SJSA1 (cell line): ENCODE measurements at regions not wholly inside any gene's neighbourhood (a gene's known extent, or its start where the extent isn't known, plus 50 kb on each side); places are given as distances from the start of the nearest gene placed in this dataset.
A peak's percentile ranks its signal among the peaks of the same experiment; 100 is the strongest.

Experiments
- DNase-seq, 2 experiments: peaks; one replicate each; pipeline ENCODE4 v3.0.0-alpha.2; 2015 to 2020; ENCODE audit warnings: low spot score in 2 of 2, low read depth in 1 of 2
- H3K27ac ChIP-seq: fragments of 250-450 bp; sonication (Bioruptor Pico); 2 replicates; pipeline ENCODE4 v1.5.1; 2020; ENCODE audit warnings: mild to moderate bottlenecking, moderate library complexity
- H3K27me3 ChIP-seq: fragments of 250-450 bp; sonication (Bioruptor Pico); replicated peaks from 2 replicates; pipeline ENCODE4 v1.5.1; 2020; ENCODE audit warnings: mild to moderate bottlenecking, moderate library complexity
- H3K36me3 ChIP-seq: fragments of 250-450 bp; sonication (Bioruptor Pico); 2 replicates; pipeline ENCODE4 v1.5.1; 2020; ENCODE audit warnings: mild to moderate bottlenecking
- H3K4me1 ChIP-seq: fragments of 250-450 bp; sonication (Bioruptor Pico); replicated peaks from 2 replicates; pipeline ENCODE4 v1.6.1; 2021; ENCODE audit warnings: mild to moderate bottlenecking
- H3K4me3 ChIP-seq: fragments of 250-450 bp; sonication (Bioruptor Pico); 2 replicates; pipeline ENCODE4 v1.5.1; 2020; ENCODE audit warnings: mild to moderate bottlenecking
- H3K9me3 ChIP-seq: fragments of 250-450 bp; sonication (Bioruptor Pico); replicated peaks from 2 replicates; pipeline ENCODE4 v1.5.1; 2020; ENCODE audit warnings: mild to moderate bottlenecking

DNA sequence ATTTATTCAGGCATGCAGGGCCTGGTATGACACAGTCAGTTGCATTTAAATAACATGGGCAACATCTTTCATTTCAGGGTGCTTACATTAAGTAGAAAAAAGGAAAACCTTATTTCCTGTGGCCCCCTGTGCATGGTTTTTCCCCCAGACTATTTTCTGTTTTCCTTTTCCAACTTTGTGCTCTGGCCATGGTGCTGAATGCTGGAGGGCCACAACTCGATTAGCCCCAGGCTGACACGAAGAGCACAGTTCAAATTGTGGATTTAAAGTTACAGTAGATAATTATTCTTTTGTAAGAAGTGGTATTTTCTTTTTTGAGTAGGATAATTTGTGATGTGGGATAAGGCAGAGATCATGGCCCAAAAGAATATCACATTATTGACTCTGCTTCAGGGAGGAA, 332.0 kb downstream of the HAO1 start:
- no peak for DNase-seq
- Histone ChIP-seq H3K27me3 (no peaks in the 10 kb centered on the region), H3K36me3 (no peaks in the 10 kb centered on the region), H3K9me3 (no peaks in the 10 kb centered on the region), H3K27ac (no peak overlapping the region), H3K4me1 (no peaks in the 10 kb centered on the region), H3K4me3 (no peak overlapping the region)

DNA sequence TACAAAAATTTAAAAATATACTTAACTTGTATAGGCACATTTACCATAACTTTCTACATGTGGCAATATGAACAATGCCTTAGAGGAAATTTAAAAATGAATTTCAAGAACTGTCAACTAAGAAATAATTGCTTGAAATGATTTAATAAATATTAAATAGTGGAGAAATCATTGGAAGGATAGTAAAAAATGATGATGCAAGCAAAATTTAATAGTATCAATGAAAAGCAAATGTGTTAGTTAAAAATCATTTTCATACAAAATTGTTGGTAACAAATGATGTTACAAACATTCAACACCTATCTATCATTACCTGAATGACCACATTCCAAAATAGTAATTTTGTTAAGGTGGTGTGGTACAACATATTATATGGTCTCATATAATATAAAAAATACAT, 331.0 kb downstream of the HAO1 start:
- Histone ChIP-seq H3K27me3 (no peaks in the 10 kb centered on the region), H3K36me3 (no peaks in the 10 kb centered on the region), H3K4me3 (no peak overlapping the region), H3K9me3 (no peaks in the 10 kb centered on the region), H3K4me1 (no peaks in the 10 kb centered on the region), H3K27ac (no peak overlapping the region)
- DNase-seq, result no peak

DNA sequence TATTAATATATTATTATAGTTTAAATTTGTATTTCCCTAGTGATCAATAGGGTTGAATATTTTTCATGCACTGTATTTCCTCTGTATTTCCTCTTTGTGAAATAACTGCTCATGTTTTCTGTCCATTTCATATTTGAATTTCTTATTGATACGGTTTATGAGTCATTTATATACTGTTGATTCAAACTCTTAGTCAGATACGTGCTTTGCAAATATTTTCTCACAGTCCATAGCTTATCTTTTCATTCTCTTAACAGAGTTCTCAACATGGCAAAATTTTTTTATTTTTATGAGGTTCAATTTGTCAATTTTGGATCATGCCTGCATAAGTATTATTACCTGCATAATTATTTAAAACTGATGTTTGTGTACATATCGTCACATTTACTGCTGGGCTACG, 329.6 kb downstream of the HAO1 start:
- Histone ChIP-seq H3K36me3 (no peaks in the 10 kb centered on the region), H3K4me3 (no peak overlapping the region), H3K27me3 (no peaks in the 10 kb centered on the region), H3K9me3 (no peaks in the 10 kb centered on the region), H3K27ac (no peak overlapping the region), H3K4me1 (no peaks in the 10 kb centered on the region)
- no peak for DNase-seq

DNA sequence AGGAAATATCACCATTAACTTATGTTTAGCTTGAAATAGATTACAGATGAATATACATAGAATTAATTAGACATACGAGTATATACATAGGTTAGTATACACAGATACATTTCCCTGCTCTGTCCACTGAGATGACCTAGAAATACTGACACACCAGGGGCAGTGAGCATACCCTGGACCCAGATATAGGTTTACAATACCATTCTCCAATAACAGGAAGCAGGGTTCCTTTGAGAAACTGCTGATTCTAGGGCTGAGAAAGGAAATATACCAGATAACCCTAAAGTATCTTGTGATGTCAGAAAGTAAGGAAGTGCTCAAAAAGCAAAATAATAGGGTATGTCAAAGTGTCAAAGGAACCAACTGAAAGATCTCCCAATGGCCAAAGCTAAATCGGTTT, 322.5 kb downstream of the HAO1 start:
- no peak overlapping the region for H3K4me3 ChIP-seq
- no peaks in the 10 kb centered on the region for H3K4me1 ChIP-seq
- no peak overlapping the region for H3K27ac ChIP-seq
- no peak for DNase-seq
- H3K36me3 ChIP-seq, result no peaks in the 10 kb centered on the region
- H3K27me3 ChIP-seq, result no peaks in the 10 kb centered on the region
- H3K9me3 ChIP-seq, result no peaks in the 10 kb centered on the region

DNA sequence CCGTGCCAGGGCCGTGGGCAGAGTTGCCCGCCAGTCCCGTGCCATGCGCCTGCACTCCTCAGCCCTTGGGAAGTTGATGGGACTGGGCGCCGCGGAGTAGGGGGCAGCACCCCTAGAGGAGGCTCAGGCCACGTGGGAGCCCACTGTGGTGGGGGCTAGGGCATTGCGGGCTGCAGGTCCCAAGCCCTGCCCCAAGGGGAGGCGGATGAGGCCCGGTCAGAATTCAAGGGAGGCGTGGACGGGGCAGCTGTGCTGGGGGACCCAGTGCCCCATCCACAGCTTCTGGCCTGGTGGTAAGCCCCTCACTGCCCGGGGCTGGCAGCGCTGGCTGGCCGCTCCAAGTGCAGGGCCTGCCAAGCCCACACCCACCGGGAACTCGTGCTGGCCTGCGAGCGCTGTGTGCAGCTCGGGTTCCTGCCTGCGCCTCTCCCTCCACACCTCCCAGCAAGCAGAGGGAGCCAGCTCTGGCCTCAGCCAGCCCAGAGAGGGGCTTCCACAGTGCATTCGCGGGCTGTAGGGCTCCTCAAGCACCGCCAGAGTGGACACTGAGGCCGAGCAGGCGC, 317.8 kb downstream of the HAO1 start:
- Histone ChIP-seq H3K36me3 (no peaks in the 10 kb centered on the region), H3K4me3 (no peak overlapping the region), H3K27ac (no peak overlapping the region), H3K27me3 (no peaks in the 10 kb centered on the region), H3K9me3 (no peaks in the 10 kb centered on the region), H3K4me1 (peaks cover 2% of the 10 kb centered on the region)
- no peak for DNase-seq

DNA sequence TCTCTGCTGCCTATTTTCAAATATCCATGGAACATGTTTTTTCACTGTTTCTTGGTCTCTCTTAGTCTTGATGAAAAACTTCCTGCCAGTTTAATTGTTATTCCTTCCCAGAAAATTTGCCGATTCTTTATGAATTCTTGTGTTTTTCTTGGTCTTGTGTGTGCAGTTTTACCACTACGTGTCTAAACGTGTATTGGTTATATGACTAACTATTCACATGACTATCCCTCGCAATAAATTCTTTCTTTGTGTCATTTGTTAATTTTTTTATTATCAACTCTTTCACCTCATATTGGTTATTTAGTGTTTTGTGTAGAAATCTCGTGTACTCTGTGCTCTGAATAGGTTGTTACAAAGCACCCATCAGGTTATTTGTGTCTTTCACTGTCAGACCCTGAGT, 315.4 kb downstream of the HAO1 start:
- Histone ChIP-seq H3K36me3 (no peaks in the 10 kb centered on the region), H3K9me3 (no peaks in the 10 kb centered on the region), H3K4me1 (peaks cover 8% of the 10 kb centered on the region), H3K27me3 (no peaks in the 10 kb centered on the region), H3K27ac (no peak overlapping the region), H3K4me3 (no peak overlapping the region)
- no peak for DNase-seq

DNA sequence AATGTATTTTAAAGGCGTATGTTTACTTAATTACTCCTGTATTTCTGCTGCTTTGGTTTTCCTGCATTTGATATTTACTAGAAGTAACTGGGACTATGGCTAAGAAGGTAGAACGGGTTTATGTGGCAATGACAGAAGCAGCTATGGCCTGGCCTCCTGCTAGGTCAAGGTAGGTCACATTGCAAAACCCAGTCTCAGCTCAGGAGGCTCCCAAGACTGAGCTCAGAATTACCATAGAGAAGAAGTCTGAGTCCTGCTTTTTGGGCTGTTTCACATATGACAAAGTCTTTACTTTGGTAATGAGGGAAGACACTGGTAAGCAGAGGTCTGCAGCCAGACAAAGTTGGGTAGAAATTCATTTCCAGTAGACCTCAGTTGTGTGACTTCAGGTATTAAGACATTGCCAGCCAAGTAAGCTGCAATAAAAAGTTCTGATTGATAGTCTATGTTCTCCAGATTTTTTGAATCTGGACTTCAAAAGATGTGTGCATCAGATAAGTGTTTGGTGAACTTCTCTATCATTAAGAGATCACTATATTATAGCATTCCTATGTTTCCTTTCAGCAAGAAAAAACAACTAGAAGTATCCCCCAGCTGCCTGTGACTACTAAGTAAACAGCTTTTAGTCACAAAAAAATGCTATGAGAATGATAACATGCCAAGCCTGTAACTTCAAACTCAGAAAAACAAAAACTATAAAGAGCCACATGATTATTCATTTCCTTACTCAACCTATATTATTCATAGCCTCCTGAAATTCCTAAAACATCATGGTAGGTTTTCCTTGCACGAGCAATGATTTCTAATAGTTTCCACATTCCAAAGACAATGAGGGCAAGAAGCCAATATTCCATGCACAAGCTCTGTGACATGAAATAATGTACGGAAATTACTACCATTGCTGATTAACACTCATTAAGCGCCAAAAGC, 312.3 kb downstream of the HAO1 start:
- Histone ChIP-seq H3K9me3 (no peaks in the 10 kb centered on the region), H3K4me1 (peaks cover 8% of the 10 kb centered on the region), H3K36me3 (no peaks in the 10 kb centered on the region), H3K27me3 (no peaks in the 10 kb centered on the region), H3K4me3 (no peak overlapping the region), H3K27ac (no peak overlapping the region; the same call in 1 of the 2 replicates)
- DNase-seq, result peak in 1 of 2 experiments; percentile 14

DNA sequence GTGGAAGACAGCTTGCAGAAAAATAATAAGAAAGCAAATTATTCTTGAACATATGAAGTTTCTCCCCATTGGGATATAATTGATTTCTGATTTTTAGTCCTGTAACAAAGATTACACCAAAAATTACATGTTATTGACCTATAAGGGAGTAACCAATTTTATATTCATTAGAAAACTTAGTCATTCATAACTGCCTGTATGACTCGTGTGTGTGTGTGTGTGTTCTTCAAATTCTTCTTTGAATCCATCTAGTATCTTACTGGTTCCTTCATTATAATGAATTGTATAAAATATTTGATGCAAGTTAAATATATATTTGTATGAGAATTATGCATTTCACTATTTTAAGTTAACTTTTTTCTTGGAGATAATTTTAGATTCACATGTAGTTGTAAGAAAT, 310.4 kb downstream of the HAO1 start:
- Histone ChIP-seq H3K9me3 (no peaks in the 10 kb centered on the region), H3K4me3 (no peak overlapping the region), H3K36me3 (no peaks in the 10 kb centered on the region), H3K27me3 (no peaks in the 10 kb centered on the region), H3K4me1 (peaks cover 8% of the 10 kb centered on the region), H3K27ac (no peak overlapping the region)
- DNase-seq, result no peak

DNA sequence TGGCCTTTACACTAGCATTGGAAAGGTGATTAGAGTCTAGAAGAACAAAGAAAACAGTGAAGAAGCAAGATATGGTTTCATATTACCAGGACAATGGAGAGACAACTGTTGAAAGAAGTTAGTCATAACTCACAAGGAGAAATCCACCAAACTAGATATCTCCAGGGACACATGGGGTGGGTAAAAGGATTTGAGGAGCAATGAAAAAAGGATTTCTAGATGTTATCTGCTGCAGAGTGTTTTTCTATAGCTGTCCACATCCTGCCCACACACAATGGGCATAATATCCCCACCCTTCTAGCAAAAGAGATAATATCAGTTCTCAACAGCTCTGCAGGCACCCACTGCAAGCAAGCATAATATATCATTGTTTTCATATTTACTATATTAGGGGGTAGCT, 303.1 kb downstream of the HAO1 start:
- Histone ChIP-seq H3K36me3 (no peaks in the 10 kb centered on the region), H3K4me3 (no peak overlapping the region), H3K27me3 (no peaks in the 10 kb centered on the region), H3K27ac (no peak overlapping the region), H3K9me3 (no peaks in the 10 kb centered on the region), H3K4me1 (peaks cover 15% of the 10 kb centered on the region)
- DNase-seq, result peak in 1 of 2 experiments; percentile 12

DNA sequence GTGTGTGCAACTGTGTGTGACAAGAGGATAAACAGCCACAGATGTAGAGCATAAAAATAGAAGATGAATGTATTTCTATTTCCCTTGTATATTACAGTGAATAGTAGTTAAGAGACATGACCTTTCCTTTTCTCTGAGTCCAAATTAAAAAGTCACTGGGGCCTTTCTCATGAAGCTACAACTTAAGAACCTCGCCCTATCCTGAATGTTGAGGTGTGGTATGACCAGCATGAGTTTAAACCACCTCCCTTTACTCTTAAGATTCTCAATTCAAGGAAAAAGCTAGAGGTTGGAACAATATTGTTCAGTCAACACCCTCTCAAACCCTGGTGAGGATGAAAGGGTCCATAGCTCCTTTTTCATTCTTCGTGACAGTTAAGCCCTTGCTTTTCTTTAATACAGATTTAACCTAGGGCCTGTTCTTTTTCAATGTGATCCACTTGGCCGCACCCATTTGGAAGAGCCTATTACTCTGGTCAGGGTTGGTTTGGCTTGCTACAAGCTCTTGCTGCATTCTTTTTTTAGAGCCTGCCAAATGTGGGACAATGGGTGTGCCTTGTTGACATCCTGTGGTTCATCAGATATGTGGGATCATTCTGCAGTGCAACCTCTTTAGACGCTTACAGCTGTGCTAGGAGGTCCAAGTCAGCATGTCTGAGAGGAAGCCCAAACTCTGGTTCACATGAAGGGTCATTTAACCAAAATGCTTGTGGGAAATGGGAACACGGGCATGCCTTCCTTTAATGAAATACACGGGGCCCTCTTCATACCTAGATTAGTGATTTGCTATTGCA, 290.0 kb downstream of the HAO1 start:
- Histone ChIP-seq H3K4me3 (no peak overlapping the region), H3K27ac (no peak overlapping the region), H3K27me3 (no peaks in the 10 kb centered on the region), H3K9me3 (no peaks in the 10 kb centered on the region), H3K4me1 (no peaks in the 10 kb centered on the region), H3K36me3 (no peaks in the 10 kb centered on the region)
- DNase-seq, result no peak

DNA sequence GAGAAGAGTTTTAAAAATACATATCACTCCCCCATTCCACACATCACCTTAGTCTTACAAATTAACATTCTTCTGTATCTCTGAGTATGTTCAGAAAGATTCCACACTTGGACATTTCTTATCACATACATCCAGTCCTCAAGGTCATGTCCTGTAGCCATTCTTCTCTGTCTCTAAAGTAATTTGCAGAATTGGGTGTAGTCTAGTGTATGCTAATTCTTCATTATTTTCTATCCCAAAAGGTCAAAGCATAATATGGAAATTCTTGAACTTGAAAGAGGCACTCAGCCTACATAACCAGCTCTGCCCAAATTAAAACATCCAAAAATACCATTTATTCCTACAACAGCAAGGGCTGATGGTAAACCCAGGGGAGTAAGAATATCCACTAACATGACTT, 286.0 kb downstream of the HAO1 start:
- no peak overlapping the region for H3K4me3 ChIP-seq
- no peaks in the 10 kb centered on the region for H3K36me3 ChIP-seq
- H3K27me3 ChIP-seq, result no peaks in the 10 kb centered on the region
- no peaks in the 10 kb centered on the region for H3K9me3 ChIP-seq
- H3K4me1 ChIP-seq, result no peaks in the 10 kb centered on the region
- DNase-seq, result no peak
- H3K27ac ChIP-seq, result no peak overlapping the region

DNA sequence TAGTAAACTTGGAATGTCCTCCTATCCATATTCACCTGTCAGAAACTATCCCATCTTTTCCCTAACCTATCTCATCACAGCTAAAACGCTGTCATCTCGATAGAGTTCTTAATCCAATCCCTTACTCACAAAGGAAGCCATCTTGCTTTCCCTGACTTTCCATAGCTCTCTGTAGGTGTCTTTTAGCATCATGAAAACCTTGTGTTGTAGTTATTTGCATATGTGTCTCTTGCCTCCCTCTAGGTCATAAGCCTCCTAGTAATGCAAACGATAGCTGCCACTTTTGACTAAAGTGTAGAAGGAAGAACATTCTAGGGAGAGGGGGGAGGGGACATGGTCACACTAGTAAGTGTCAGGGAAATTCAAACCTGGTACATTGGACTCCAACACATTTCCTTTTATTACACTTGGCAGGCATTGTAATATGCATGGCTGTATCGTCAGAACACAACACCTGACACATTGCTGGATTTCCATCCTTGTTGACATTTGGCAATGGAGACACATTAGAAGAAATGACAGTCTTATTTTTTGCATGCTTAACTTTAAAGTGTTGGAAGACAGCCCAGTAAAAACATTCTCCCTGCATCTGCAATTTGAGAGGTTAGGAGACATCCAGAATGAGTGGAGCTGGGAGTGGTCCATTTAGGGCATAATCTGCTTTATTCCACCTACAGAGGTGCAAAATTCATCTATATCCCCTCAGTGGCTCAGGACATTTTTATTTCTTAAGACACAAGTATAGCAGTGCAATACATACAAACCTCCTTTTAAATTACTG, 283.4 kb downstream of the HAO1 start:
- Histone ChIP-seq H3K27me3 (no peaks in the 10 kb centered on the region), H3K9me3 (no peaks in the 10 kb centered on the region), H3K27ac (no peak overlapping the region), H3K36me3 (no peaks in the 10 kb centered on the region), H3K4me1 (no peaks in the 10 kb centered on the region), H3K4me3 (no peak overlapping the region)
- no peak for DNase-seq

DNA sequence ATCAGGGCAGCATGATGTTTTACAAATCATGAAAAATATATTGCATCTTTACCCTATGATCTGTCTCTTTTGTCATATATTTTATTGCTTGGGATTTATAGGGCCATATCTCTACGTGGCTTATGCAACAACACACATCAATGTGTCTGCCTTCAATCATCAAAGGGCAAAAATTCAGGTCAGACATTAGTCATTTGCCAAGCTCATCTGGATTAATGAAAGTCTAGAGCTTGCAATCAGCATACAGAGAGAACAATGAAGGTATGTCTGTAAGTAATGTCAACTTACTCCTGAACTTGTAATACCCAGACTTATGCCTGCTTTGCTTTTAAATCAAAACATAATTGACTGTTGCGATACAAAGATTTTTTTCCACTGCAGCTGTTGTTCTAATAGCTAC, 282.7 kb downstream of the HAO1 start:
- H3K9me3 ChIP-seq, result no peaks in the 10 kb centered on the region
- H3K27me3 ChIP-seq, result no peaks in the 10 kb centered on the region
- no peak for DNase-seq
- no peak overlapping the region for H3K27ac ChIP-seq
- no peaks in the 10 kb centered on the region for H3K4me1 ChIP-seq
- H3K36me3 ChIP-seq, result no peaks in the 10 kb centered on the region
- H3K4me3 ChIP-seq, result no peak overlapping the region
